PC-9 (cell line): ENCODE measurements at regions not wholly inside any gene's neighbourhood (a gene's known extent, or its start where the extent isn't known, plus 50 kb on each side); places are given as distances from the start of the nearest gene placed in this dataset.

ENCODE experiments used
- BruUV-seq: library from RNA; stranded (reverse); fragments of 400-500 nt; replicated peaks from 2 replicates; lab custom pipeline; 2021; lab: Mats Ljungman, UMichigan
- CTCF ChIA-PET: fragments of 300-600 bp; sonication (Branson Sonifier 250); formaldehyde crosslinking; loops from one replicate; lab custom pipeline; 2022; ENCODE audit warnings: antibody characterized with exemption; lab: Charles Lee
- POLR2A ChIA-PET: fragments of 300-600 bp; sonication (Branson Sonifier 250); formaldehyde crosslinking; loops from one replicate; lab custom pipeline; 2022; ENCODE audit warnings: antibody characterized with exemption; ENCODE audit not compliant: unreplicated experiment; lab: Charles Lee
- DNase-seq, 2 experiments: peaks; one replicate each; pipeline versions ENCODE4 v3.0.0 to v3.0.0-alpha.2; 2015 to 2022; ENCODE audit warnings: mixed read lengths in 1 of 2
- H2AFZ ChIP-seq: fragments of 200-600 bp; sonication (generic); 2 replicates; pipeline ENCODE4 v1.8.1; 2017; ENCODE audit warnings: antibody characterized with exemption
- H3F3A ChIP-seq: fragments of 200-600 bp; sonication (generic); 2 replicates; pipeline ENCODE4 v1.8.1; 2017; ENCODE audit warnings: antibody characterized with exemption, mild to moderate bottlenecking, low read depth; ENCODE audit not compliant: insufficient read depth
- H3K27ac ChIP-seq: fragments of 200-600 bp; sonication (generic); 2 replicates; pipeline ENCODE4 v1.6.1; 2016; ENCODE audit warnings: mixed run types
- H3K27me3 ChIP-seq: fragments of 200-600 bp; sonication (generic); 2 replicates; pipeline ENCODE4 v1.6.1; 2016; ENCODE audit warnings: low read depth, mixed run types; ENCODE audit not compliant: insufficient read depth
- H3K36me3 ChIP-seq: fragments of 200-600 bp; sonication (generic); 2 replicates; pipeline ENCODE4 v1.6.1; 2016; ENCODE audit warnings: low read depth, mixed run types
- H3K4me1 ChIP-seq: fragments of 200-600 bp; sonication (generic); replicated peaks from 2 replicates; pipeline ENCODE4 v1.6.1; 2016; ENCODE audit warnings: mixed run types; ENCODE audit not compliant: insufficient read depth
- H3K4me2 ChIP-seq: fragments of 200-600 bp; sonication (generic); 2 replicates; pipeline ENCODE4 v1.6.1; 2017; ENCODE audit warnings: mixed run types
- H3K4me3 ChIP-seq: fragments of 200-600 bp; sonication (generic); 2 replicates; pipeline ENCODE4 v1.6.1; 2016; ENCODE audit warnings: mixed run types
- H3K79me2 ChIP-seq: fragments of 200-600 bp; sonication (generic); 2 replicates; pipeline ENCODE4 v1.6.1; 2017; ENCODE audit warnings: low read depth, mixed run types
- H3K9me2 ChIP-seq: fragments of 200-600 bp; sonication (generic); 2 replicates; pipeline ENCODE4 v1.8.1; 2017; ENCODE audit warnings: mild to moderate bottlenecking; ENCODE audit not compliant: insufficient read depth
- H3K9me3 ChIP-seq: fragments of 200-600 bp; sonication (generic); 2 replicates; pipeline ENCODE4 v1.8.1; 2016; ENCODE audit warnings: low read depth; ENCODE audit not compliant: insufficient read depth
- H4K20me1 ChIP-seq: fragments of 200-600 bp; sonication (generic); 2 replicates; pipeline ENCODE4 v1.8.1; 2017; ENCODE audit not compliant: insufficient read depth
- CTCF ChIP-seq: fragments of 200-600 bp; sonication (generic); conservative IDR thresholded peaks from 2 replicates; pipeline ENCODE4 v1.6.1; 2017; ENCODE audit warnings: mixed run types, antibody characterized with exemption, mild to moderate bottlenecking, moderate library complexity
- EZH2 ChIP-seq: fragments of 200-600 bp; sonication (generic); IDR thresholded peaks from 2 replicates; pipeline ENCODE4 v1.8.0; 2017; ENCODE audit warnings: antibody characterized with exemption, low read depth
- intact Hi-C: fragments of 100-400 bp; cut with micrococcal nuclease; formaldehyde crosslinking; loops from one replicate; pipeline ENCODE4 v1.10.0; 2022; ENCODE audit not compliant: unreplicated experiment

GRCh38 chr22:48204296-48204695 is 1441.8 kb downstream of the TBC1D22A start:
- no peaks in the 10 kb centered on the region for H3K9me2 ChIP-seq
- DNase-seq, result no peak
- peaks cover 62% of the 10 kb centered on the region for H3K27me3 ChIP-seq
- POLR2A ChIA-PET, result no interaction called here
- H2AFZ ChIP-seq, result no peak overlapping the region
- no peak overlapping the region for H3K4me3 ChIP-seq
- intact Hi-C loops, result no loop called here
- H4K20me1 ChIP-seq, result no peaks in the 10 kb centered on the region
- H3F3A ChIP-seq, result no peaks in the 10 kb centered on the region
- H3K9me3 ChIP-seq, result no peaks in the 10 kb centered on the region
- H3K4me1 ChIP-seq, result no peaks in the 10 kb centered on the region
- no peak for TF ChIP-seq EZH2
- no peaks in the 10 kb centered on the region for H3K79me2 ChIP-seq
- CTCF ChIA-PET, result no interaction called here
- no peak overlapping the region for H3K27ac ChIP-seq
- no TSS peak for BruUV-seq
- no peaks in the 10 kb centered on the region for H3K36me3 ChIP-seq
- H3K4me2 ChIP-seq, result no peak overlapping the region

GRCh38 chr22:48199667-48200066 is 1437.2 kb downstream of the TBC1D22A start:
- H3K4me1 ChIP-seq, result no peaks in the 10 kb centered on the region
- H3K27ac ChIP-seq, result no peak overlapping the region
- H3K36me3 ChIP-seq, result no peaks in the 10 kb centered on the region
- no peak overlapping the region for H3K4me2 ChIP-seq
- no TSS peak for BruUV-seq
- ChIA-PET POLR2A (no interaction called here), CTCF (no interaction called here)
- no peak for DNase-seq
- no peak overlapping the region for H3K4me3 ChIP-seq
- H2AFZ ChIP-seq, result no peak overlapping the region
- no peaks in the 10 kb centered on the region for H3K79me2 ChIP-seq
- no peaks in the 10 kb centered on the region for H4K20me1 ChIP-seq
- H3F3A ChIP-seq, result no peaks in the 10 kb centered on the region
- H3K27me3 ChIP-seq, result peaks cover 59% of the 10 kb centered on the region
- no peaks in the 10 kb centered on the region for H3K9me2 ChIP-seq
- no peak for TF ChIP-seq EZH2
- TF ChIP-seq CTCF, result no peak
- no peaks in the 10 kb centered on the region for H3K9me3 ChIP-seq
- intact Hi-C loops, result no loop called here

GRCh38 chr22:48198489-48199459 is 1436.3 kb downstream of the TBC1D22A start:
- H3F3A ChIP-seq, result no peaks in the 10 kb centered on the region
- intact Hi-C loops, result no loop called here
- ChIA-PET POLR2A (no interaction called here), CTCF (no interaction called here)
- no peak for DNase-seq
- H3K4me1 ChIP-seq, result no peaks in the 10 kb centered on the region
- no peaks in the 10 kb centered on the region for H4K20me1 ChIP-seq
- no peaks in the 10 kb centered on the region for H3K79me2 ChIP-seq
- H3K4me3 ChIP-seq, result no peak overlapping the region
- H2AFZ ChIP-seq, result no peak overlapping the region
- no peak overlapping the region for H3K4me2 ChIP-seq
- H3K27me3 ChIP-seq, result peaks cover 67% of the 10 kb centered on the region
- no peaks in the 10 kb centered on the region for H3K9me3 ChIP-seq
- no peaks in the 10 kb centered on the region for H3K9me2 ChIP-seq
- BruUV-seq, result no TSS peak
- no peaks in the 10 kb centered on the region for H3K36me3 ChIP-seq
- TF ChIP-seq EZH2, result no peak
- no peak for TF ChIP-seq CTCF
- no peak overlapping the region for H3K27ac ChIP-seq
